Pons (tissue), 1 donor: ENCODE measurements at regions not wholly inside any gene's neighbourhood (a gene's known extent, or its start where the extent isn't known, plus 50 kb on each side); places are given as distances from the start of the nearest gene placed in this dataset.

Experiments
- DNase-seq: peaks from one replicate; pipeline ENCODE4 v3.0.0-alpha.2; 2016; ENCODE audit warnings: low spot score

- no peak for DNase-seq
Measured at GRCh38 chr18:74023220-74023619, 124.4 kb downstream of the FBXO15 start.

- no peak for DNase-seq
Measured at GRCh38 chr18:74019864-74020263, 127.8 kb downstream of the FBXO15 start.

GRCh38 chr18:74013955-74014354 lies 133.7 kb downstream of the FBXO15 start:
- DNase-seq, result no peak

- no peak for DNase-seq
Measured at GRCh38 chr18:74012954-74013630, 134.5 kb downstream of the FBXO15 start.

- no peak for DNase-seq
Measured at GRCh38 chr18:74006143-74006542, 141.5 kb downstream of the FBXO15 start.

- DNase-seq, result no peak
Measured at GRCh38 chr18:74005320-74006109, 142.1 kb downstream of the FBXO15 start.

GRCh38 chr18:73992242-73993022 lies 155.2 kb downstream of the FBXO15 start:
- no peak for DNase-seq

GRCh38 chr18:73991570-73991969 lies 156.1 kb downstream of the FBXO15 start:
- DNase-seq, result no peak

- DNase-seq, result no peak
Measured at GRCh38 chr18:73990258-73990657, 157.4 kb downstream of the FBXO15 start.

GRCh38 chr18:73987247-73987980 lies 160.2 kb downstream of the FBXO15 start:
- DNase-seq, result no peak

- no peak for DNase-seq
Measured at GRCh38 chr18:73986711-73987110, 160.9 kb downstream of the FBXO15 start.

- no peak for DNase-seq
Measured at GRCh38 chr18:73985855-73986625, 161.6 kb downstream of the FBXO15 start.

GRCh38 chr18:73983970-73984369 lies 163.7 kb downstream of the FBXO15 start:
- DNase-seq, result no peak

GRCh38 chr18:73983496-73983895 lies 164.1 kb downstream of the FBXO15 start:
- DNase-seq, result no peak

GRCh38 chr18:73981796-73982195 lies 165.8 kb downstream of the FBXO15 start:
- no peak for DNase-seq

- no peak for DNase-seq
Measured at GRCh38 chr18:73980289-73980979, 167.2 kb downstream of the FBXO15 start.

GRCh38 chr18:73979742-73980141 lies 167.9 kb downstream of the FBXO15 start:
- no peak for DNase-seq

- no peak for DNase-seq
Measured at GRCh38 chr18:73976433-73976832, 171.2 kb downstream of the FBXO15 start.

GRCh38 chr18:73975266-73975665 lies 172.4 kb downstream of the FBXO15 start:
- DNase-seq, result no peak

- no peak for DNase-seq
Measured at GRCh38 chr18:73973972-73974371, 173.7 kb downstream of the FBXO15 start.

- DNase-seq, result no peak
Measured at GRCh38 chr18:73966954-73967353, 180.7 kb downstream of the FBXO15 start.
